Activated T-helper 1 cell treated with anti-CD3 and anti-CD28 coated beads, Interleukin-12 subunit alpha, Interleukin-12 subunit beta, Interleukin-2, Interleukin-4 antibody, amounts not matched to agents 30 ng/mL and 10 ng/mL and 1 ng/mL, durations not matched to agents 14 hours and 24 hours and 36 hours (primary cell): ENCODE measurements at regions not wholly inside any gene's neighbourhood (a gene's known extent, or its start where the extent isn't known, plus 50 kb on each side); places are given as distances from the start of the nearest gene placed in this dataset.
"Not testable (repeated sequence)": the region's sequence is repeated elsewhere in the genome, so short reads cannot be mapped to it uniquely, and the experiment has no call there.

Source experiments
- DNase-seq: peaks from one replicate; pipeline ENCODE4 v3.0.0; 2021; ENCODE audit warnings: low spot score
- H3K27ac Mint-ChIP-seq: one replicate; pipeline ENCODE4 v1.8.0; 2021; ENCODE audit warnings: mild to moderate bottlenecking, mixed read lengths
- H3K27me3 Mint-ChIP-seq: one replicate; pipeline ENCODE4 v1.8.0; 2022; ENCODE audit warnings: mild to moderate bottlenecking, moderate library complexity, mixed read lengths; ENCODE audit not compliant: insufficient read depth
- H3K36me3 Mint-ChIP-seq: one replicate; pipeline ENCODE4 v1.8.0; 2021; ENCODE audit warnings: low read depth, mixed read lengths
- H3K4me1 Mint-ChIP-seq: one replicate; pipeline ENCODE4 v1.8.0; 2021; ENCODE audit warnings: low read depth, mixed read lengths
- H3K4me3 Mint-ChIP-seq: one replicate; pipeline ENCODE4 v1.8.0; 2021; ENCODE audit warnings: mild to moderate bottlenecking, moderate library complexity, mixed read lengths
- H3K9me3 Mint-ChIP-seq: one replicate; pipeline ENCODE4 v1.8.0; 2021; ENCODE audit warnings: mixed read lengths
- intact Hi-C: fragments of 100-400 bp; cut with micrococcal nuclease; formaldehyde crosslinking; loops from one replicate; pipeline ENCODE4 v1.15.1; 2024

DNA sequence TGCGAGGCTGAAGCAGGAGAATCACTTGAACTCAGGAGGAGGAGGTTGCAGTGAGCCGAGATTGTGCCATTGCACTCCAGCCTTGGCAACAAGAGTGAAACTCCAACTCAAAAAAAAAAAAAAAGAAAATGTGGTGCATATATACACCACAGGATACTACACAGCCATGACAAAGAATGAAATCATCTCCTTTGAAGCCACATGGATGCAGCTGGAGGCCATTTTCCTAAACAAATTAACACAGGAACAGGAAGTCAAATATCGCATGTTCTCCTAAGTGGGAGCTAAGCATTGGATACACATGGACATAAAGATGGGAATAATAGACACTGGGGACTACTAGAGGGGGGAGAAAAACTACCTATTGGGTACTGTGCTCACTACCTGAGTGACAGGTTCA, 226.9 kb downstream of the SOX2 start:
- H3K4me1 Mint-ChIP-seq, result not testable (repeated sequence)

DNA sequence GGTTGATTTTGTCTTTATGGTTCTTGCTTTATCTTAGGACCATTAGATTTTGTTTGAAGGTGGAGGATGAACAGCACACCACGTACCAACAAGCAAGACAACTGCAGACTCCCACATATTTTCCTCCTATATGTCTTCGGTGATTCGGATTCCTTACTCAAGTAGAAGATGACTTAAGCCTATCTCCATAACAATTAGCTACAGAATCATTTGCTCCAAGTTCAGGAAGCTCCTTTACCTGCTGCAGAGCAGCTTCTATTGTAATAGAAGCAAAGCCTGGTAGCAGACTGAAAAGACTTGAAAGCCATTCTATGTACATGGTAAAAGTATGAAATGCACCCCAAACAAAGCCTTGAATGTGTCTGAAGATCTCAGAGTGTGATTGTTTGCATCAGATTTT, 229.0 kb downstream of the SOX2 start:
- peaks cover 4% of the 10 kb centered on the region for H3K27me3 Mint-ChIP-seq
- H3K4me3 Mint-ChIP-seq, result no peak overlapping the region
- no peaks in the 10 kb centered on the region for H3K36me3 Mint-ChIP-seq
- intact Hi-C loops, result no loop called here
- no peaks in the 10 kb centered on the region for H3K4me1 Mint-ChIP-seq
- DNase-seq, result no peak
- no peak overlapping the region for H3K27ac Mint-ChIP-seq
- H3K9me3 Mint-ChIP-seq, result no peaks in the 10 kb centered on the region

More for the DNA sequence above, 226.9 kb downstream of the SOX2 start:
- H3K27ac Mint-ChIP-seq, H3K36me3 Mint-ChIP-seq, intact Hi-C loops, H3K4me3 Mint-ChIP-seq, H3K27me3 Mint-ChIP-seq, DNase-seq, H3K9me3 Mint-ChIP-seq: not testable (repeated sequence)

DNA sequence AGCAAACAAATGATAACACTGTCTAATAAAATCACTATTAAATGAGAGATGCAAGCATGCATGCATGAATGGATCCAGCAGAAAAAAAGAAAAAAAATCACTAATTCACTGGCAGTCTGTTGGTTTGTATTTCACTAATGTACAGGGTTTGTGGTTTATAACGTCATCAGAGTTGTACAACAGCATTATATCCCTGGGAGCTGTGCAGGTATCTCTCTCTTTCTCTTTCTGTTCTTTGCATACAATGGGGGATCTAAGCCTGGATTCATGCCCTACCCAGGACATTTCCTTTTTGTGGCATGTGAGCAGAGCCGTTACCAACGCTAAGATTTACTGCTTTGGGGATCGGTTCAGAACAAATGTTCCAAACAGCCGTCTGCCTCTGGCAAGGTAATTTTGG, 229.5 kb downstream of the SOX2 start:
- Mint-ChIP-seq H3K27me3 (peaks cover 4% of the 10 kb centered on the region), H3K36me3 (no peaks in the 10 kb centered on the region), H3K27ac (no peak overlapping the region), H3K4me3 (no peak overlapping the region), H3K9me3 (no peaks in the 10 kb centered on the region), H3K4me1 (no peaks in the 10 kb centered on the region)
- intact Hi-C loops, result no loop called here
- DNase-seq, result no peak

DNA sequence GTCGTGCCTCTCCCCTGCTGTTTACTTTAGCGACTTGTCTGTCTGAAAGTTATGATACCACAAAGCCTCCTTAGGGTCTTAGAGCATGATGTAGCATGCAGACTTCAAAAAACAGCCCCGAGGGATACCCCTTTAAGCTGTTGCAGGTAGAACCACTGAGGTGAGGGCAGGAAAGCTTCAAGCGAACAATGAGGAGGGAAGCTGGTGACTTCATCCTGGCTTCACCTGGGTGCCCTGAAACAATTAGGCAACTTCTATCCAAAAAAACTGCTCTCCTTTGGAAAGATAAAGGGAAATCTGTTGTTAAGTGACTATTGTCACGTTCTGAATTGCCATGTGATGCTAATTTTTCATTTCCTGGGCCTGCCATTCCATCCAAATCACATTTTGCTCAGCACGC, 231.6 kb downstream of the SOX2 start:
- H3K27me3 Mint-ChIP-seq, result peaks cover 4% of the 10 kb centered on the region
- H3K36me3 Mint-ChIP-seq, result no peaks in the 10 kb centered on the region
- intact Hi-C loops, result no loop called here
- no peak for DNase-seq
- H3K9me3 Mint-ChIP-seq, result no peaks in the 10 kb centered on the region
- H3K4me1 Mint-ChIP-seq, result no peaks in the 10 kb centered on the region
- no peak overlapping the region for H3K4me3 Mint-ChIP-seq
- no peak overlapping the region for H3K27ac Mint-ChIP-seq

DNA sequence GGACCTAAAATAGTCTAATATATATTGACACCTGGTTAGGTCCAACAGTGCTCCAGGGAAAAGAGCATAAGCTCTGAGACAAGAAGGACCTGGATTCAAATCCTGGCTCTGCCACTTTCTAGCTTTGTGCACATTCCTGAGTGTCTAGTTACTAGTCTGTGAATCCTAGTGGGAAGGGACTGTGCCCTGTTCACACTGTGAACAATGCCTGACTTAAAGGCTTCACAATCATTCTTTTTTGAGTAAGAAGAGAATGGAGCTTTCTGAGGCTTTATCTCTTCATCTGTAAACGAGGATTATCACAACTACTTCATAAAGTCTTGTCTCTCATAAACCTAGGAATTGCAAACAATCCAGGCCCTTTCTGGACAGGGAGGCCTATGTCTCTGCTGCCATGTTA, 235.9 kb downstream of the SOX2 start:
- H3K27me3 Mint-ChIP-seq, result peaks cover 2% of the 10 kb centered on the region
- no peak overlapping the region for H3K27ac Mint-ChIP-seq
- H3K9me3 Mint-ChIP-seq, result no peaks in the 10 kb centered on the region
- no peaks in the 10 kb centered on the region for H3K4me1 Mint-ChIP-seq
- no peak overlapping the region for H3K4me3 Mint-ChIP-seq
- intact Hi-C loops, result no loop called here
- no peaks in the 10 kb centered on the region for H3K36me3 Mint-ChIP-seq
- no peak for DNase-seq

DNA sequence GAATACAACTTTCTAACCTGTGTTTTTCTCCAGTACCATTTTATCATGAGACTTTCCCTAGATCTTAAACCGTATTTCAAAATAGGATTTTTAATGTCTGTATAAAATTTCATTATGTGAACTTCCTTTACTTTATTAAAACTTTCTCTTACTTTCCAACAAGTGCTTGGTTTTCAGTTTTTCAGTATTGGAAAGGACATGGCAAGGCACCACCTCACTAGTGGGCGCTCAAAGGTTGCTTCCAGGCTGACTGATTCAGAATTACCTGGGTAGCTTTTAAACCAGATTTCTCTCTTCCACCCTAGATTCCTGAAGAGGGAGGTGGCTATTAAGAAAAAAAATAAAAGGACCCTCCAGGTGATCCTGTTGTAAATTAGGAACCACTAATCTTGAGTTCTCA, 236.6 kb downstream of the SOX2 start:
- Mint-ChIP-seq H3K27ac (no peak overlapping the region), H3K4me3 (no peak overlapping the region), H3K4me1 (no peaks in the 10 kb centered on the region), H3K27me3 (no peaks in the 10 kb centered on the region), H3K36me3 (no peaks in the 10 kb centered on the region), H3K9me3 (no peaks in the 10 kb centered on the region)
- intact Hi-C loops, result no loop called here
- DNase-seq, result no peak

DNA sequence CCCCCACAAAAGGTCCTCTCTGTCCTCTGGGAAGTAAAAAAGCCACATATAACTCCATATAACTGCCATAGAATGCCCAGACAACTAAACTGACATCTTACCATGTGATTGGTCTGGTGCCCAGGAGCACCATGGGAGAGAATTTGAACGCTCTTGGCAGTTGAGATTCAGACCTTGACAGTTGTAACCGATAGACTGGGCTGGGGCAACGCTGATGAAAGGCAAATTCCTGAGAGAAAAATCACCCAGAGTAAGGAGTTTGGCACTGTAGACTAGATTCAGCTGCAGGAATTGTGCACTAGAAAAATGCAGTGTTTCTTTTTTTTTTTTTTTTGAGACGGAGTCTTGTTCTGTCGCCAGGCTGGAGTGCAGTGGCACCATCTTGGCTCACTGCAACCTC, 240.5 kb downstream of the SOX2 start:
- Mint-ChIP-seq H3K4me3 (no peak overlapping the region), H3K9me3 (no peaks in the 10 kb centered on the region), H3K36me3 (no peaks in the 10 kb centered on the region), H3K4me1 (no peaks in the 10 kb centered on the region), H3K27ac (no peak overlapping the region), H3K27me3 (no peaks in the 10 kb centered on the region)
- DNase-seq, result no peak
- intact Hi-C loops, result no loop called here

DNA sequence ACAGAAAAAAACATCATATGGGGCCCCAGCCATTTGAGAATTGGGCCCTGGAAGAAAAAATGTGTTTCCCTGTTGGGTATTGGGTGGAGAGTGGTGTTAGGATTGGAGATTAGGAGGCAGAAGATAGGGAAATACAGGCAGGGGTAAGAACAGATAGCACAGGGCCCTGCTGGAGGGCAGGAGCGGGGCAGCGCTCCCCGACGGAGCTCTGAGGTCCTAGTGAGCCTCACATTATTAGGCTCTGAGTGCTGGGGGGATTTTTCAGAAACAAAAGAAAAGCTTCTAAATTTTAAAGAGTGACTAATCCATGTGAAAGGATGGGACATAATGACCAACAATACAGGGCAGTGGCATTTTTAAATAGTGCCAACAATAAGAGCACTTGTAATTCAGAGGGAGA, 241.2 kb downstream of the SOX2 start:
- Mint-ChIP-seq H3K27ac (no peak overlapping the region), H3K9me3 (no peaks in the 10 kb centered on the region), H3K4me3 (no peak overlapping the region), H3K36me3 (no peaks in the 10 kb centered on the region), H3K27me3 (no peaks in the 10 kb centered on the region), H3K4me1 (no peaks in the 10 kb centered on the region)
- intact Hi-C loops, result no loop called here
- no peak for DNase-seq

DNA sequence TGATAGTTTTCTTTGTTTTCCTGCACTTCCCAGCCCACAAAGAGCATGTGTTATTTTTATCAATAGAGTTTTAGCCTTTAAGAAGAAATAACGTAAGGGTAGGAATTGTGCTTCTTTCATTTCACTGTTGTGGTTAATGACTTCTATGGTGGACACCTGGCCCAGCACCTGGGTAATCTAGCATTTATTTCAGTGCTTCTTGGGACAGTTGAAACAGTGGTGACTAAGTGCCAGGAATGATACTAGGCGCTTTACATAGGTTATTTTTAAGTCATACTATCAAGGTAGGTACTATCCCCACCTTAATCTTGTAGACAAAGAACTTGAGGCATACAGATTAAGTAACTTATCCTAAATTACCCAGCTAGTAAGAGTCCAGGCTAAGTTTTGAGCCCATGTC, 243.8 kb downstream of the SOX2 start:
- H3K9me3 Mint-ChIP-seq, result no peaks in the 10 kb centered on the region
- intact Hi-C loops, result no loop called here
- no peak overlapping the region for H3K4me3 Mint-ChIP-seq
- no peaks in the 10 kb centered on the region for H3K4me1 Mint-ChIP-seq
- no peaks in the 10 kb centered on the region for H3K27me3 Mint-ChIP-seq
- no peak overlapping the region for H3K27ac Mint-ChIP-seq
- H3K36me3 Mint-ChIP-seq, result no peaks in the 10 kb centered on the region
- no peak for DNase-seq

DNA sequence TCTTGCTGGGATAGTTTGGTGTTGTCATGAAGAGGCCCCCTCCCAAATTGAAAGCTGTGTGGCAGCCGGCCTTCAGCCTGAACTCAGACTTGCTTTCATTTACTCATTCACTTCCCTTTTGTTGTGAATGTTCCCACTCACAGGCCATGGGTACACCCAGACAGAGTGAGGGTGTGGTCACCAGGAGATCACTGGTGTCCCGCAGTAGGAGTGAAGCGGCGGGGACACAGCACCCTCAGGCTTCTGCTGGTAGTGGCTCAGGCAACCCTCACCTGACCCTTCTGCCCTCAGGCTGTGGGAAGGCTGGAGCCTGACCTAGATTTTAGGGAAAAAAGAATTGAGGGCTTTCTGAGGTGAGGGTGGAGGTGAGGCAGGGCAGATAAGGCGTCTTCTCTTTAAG, 244.4 kb downstream of the SOX2 start:
- no peaks in the 10 kb centered on the region for H3K27me3 Mint-ChIP-seq
- H3K36me3 Mint-ChIP-seq, result no peaks in the 10 kb centered on the region
- intact Hi-C loops, result no loop called here
- H3K4me3 Mint-ChIP-seq, result no peak overlapping the region
- H3K4me1 Mint-ChIP-seq, result no peaks in the 10 kb centered on the region
- H3K9me3 Mint-ChIP-seq, result no peaks in the 10 kb centered on the region
- DNase-seq, result no peak
- H3K27ac Mint-ChIP-seq, result no peak overlapping the region

DNA sequence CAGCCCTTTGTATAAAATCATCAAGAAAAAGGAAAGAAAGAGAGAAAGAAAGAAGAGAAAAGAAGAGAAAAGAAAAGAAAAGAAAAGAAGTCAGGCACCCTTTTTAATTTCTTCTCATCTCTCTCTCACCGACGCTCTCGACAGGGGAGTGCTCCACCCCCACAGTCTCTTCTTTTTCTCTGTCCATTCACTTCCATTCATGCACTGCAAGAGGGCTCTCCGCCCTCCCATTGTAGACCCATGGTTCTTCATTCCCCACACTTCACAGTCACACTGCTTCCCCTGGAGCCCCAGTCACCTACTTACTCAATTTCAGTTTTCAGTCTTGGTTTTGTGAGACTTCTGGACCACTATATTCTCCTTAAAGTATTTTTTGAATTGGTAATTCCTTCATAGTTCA, 254.7 kb downstream of the SOX2 start:
- no peaks in the 10 kb centered on the region for H3K36me3 Mint-ChIP-seq
- no peak overlapping the region for H3K27ac Mint-ChIP-seq
- no peaks in the 10 kb centered on the region for H3K27me3 Mint-ChIP-seq
- DNase-seq, result no peak
- no peaks in the 10 kb centered on the region for H3K4me1 Mint-ChIP-seq
- intact Hi-C loops, result no loop called here
- no peaks in the 10 kb centered on the region for H3K9me3 Mint-ChIP-seq
- no peak overlapping the region for H3K4me3 Mint-ChIP-seq

DNA sequence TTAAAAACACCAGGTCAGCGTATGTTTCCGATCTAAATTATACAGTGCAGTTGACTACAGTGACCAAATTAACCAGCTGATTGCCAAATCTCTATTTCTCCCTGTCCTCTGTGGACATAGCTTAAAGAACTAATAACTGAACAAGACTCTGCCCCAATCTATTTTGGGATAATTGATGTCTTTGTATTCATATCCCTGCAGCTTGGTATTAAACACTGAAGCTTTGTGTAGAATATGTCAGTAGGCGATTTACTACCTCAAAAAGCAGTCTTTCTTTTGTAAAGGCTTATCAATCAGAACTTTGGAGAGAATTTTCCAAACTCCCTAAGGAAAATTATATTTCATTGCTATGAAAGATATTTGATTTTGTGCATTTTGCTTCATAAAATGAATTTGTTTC, 258.2 kb downstream of the SOX2 start:
- Mint-ChIP-seq H3K27me3 (no peaks in the 10 kb centered on the region), H3K36me3 (no peaks in the 10 kb centered on the region), H3K4me1 (no peaks in the 10 kb centered on the region), H3K9me3 (no peaks in the 10 kb centered on the region), H3K27ac (no peak overlapping the region), H3K4me3 (no peak overlapping the region)
- intact Hi-C loops, result no loop called here
- no peak for DNase-seq

DNA sequence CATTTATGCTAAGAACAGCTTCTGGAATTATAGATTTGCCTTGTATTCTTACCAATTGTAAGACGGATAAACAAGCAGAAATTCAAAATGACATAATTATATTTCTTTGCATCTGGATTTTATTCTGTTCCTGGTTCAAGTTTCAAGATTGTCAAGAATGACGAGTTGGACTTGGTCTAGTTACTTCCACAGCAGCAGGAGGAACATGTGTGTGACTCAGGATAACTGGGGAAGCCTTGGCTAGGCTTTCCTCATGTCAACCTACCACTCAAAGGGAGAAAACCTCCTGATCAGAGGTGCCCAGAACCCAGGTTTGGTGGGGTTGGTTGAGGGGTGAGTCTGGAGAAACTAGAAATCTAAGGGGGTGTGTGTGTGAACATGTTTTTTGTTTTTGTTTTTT, 259.7 kb downstream of the SOX2 start:
- Mint-ChIP-seq H3K36me3 (no peaks in the 10 kb centered on the region), H3K27me3 (no peaks in the 10 kb centered on the region), H3K9me3 (no peaks in the 10 kb centered on the region), H3K4me3 (no peak overlapping the region), H3K4me1 (no peaks in the 10 kb centered on the region), H3K27ac (no peak overlapping the region)
- DNase-seq, result no peak
- intact Hi-C loops, result no loop called here

DNA sequence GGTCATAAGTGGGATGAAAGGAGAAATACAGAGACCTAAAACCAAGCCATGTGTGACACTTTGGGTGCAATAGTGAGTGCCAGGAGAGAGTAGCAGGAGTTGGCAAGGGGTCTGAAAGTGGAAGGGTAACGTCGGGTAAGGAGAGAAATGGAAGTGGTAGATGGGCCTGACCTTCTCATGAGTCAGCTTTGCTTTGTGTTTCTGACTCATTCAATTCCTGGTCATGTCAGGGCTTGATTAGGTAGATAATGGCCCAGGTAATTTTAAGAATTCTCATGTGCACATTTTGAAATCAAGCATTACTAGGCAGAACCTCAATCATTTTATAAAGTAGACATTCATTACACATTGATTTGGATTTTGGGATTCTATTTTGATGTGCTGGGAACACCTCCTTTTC, 262.5 kb downstream of the SOX2 start:
- no peaks in the 10 kb centered on the region for H3K9me3 Mint-ChIP-seq
- H3K4me3 Mint-ChIP-seq, result no peak overlapping the region
- DNase-seq, result no peak
- no peaks in the 10 kb centered on the region for H3K27me3 Mint-ChIP-seq
- no peaks in the 10 kb centered on the region for H3K36me3 Mint-ChIP-seq
- H3K4me1 Mint-ChIP-seq, result no peaks in the 10 kb centered on the region
- H3K27ac Mint-ChIP-seq, result no peak overlapping the region
- intact Hi-C loops, result no loop called here
